BJ (cell line): ENCODE measurements at regions not wholly inside any gene's neighbourhood (a gene's known extent, or its start where the extent isn't known, plus 50 kb on each side); places are given as distances from the start of the nearest gene placed in this dataset.

ENCODE experiments used
- CTCF ChIA-PET: fragments of 350-600 bp; formaldehyde crosslinking; extraction: SDS; loops from one replicate; lab custom pipeline; 2021; ENCODE audit warnings: antibody characterized with exemption, inconsistent platforms; lab: Yijun Ruan, JAX
- POLR2A ChIA-PET: fragments of 300-600 bp; sonication (Branson Sonifier 250); formaldehyde crosslinking; extraction: SDS; loops from one replicate; lab custom pipeline; 2021; ENCODE audit warnings: antibody characterized with exemption; lab: Charles Lee
- DNase-seq: peaks from one replicate; pipeline ENCODE4 v3.0.0-alpha.2; 2011; ENCODE audit warnings: low read depth
- H3K27me3 ChIP-seq: 2 replicates; pipeline ENCODE4 v1.6.0; 2011; ENCODE audit warnings: low read length; ENCODE audit not compliant: control insufficient read depth, insufficient read depth
- H3K36me3 ChIP-seq: 2 replicates; pipeline ENCODE4 v1.5.1; 2011; ENCODE audit warnings: low read length; ENCODE audit not compliant: control insufficient read depth, insufficient read depth
- H3K4me3 ChIP-seq: 2 replicates; pipeline ENCODE4 v1.5.1; 2011; ENCODE audit warnings: low read depth, mild to moderate bottlenecking, control low read depth, low read length
- CTCF ChIP-seq: IDR thresholded peaks from 2 replicates; pipeline ENCODE4 v1.5.1; 2011; ENCODE audit warnings: low read depth, mild to moderate bottlenecking, control low read depth, inconsistent platforms, low read length, moderate library complexity; ENCODE audit not compliant: insufficient read depth

GRCh38 chr2:175579646-175580045, 398.1 kb upstream of the ATP5MC3 start:
- CTCF ChIA-PET = interaction anchor here (0.8 kb wide), 1 partner anchor 23 kb away, joined by 3 read pairs; no protein-coding TSS in a partner anchor
- H3K4me3 ChIP-seq = no peak overlapping the region
- H3K36me3 ChIP-seq = no peaks in the 10 kb centered on the region
- H3K27me3 ChIP-seq = no peaks in the 10 kb centered on the region
- DNase-seq = no peak
- POLR2A ChIA-PET = no interaction called here
- TF ChIP-seq CTCF = no peak

- POLR2A ChIA-PET = no interaction called here
- CTCF ChIA-PET = no interaction called here
- Histone ChIP-seq H3K4me3 (no peak overlapping the region), H3K36me3 (no peaks in the 10 kb centered on the region), H3K27me3 (no peaks in the 10 kb centered on the region)
- DNase-seq = no peak
- TF ChIP-seq CTCF = no peak
Measured at GRCh38 chr2:175577368-175577970, 396.0 kb upstream of the ATP5MC3 start.

GRCh38 chr2:175576875-175577274, 395.4 kb upstream of the ATP5MC3 start:
- no peak for TF ChIP-seq CTCF
- no peaks in the 10 kb centered on the region for H3K27me3 ChIP-seq
- POLR2A ChIA-PET = no interaction called here
- no peak for DNase-seq
- no peak overlapping the region for H3K4me3 ChIP-seq
- CTCF ChIA-PET = no interaction called here
- no peaks in the 10 kb centered on the region for H3K36me3 ChIP-seq

GRCh38 chr2:175576270-175576669, 394.8 kb upstream of the ATP5MC3 start:
- ChIA-PET POLR2A (no interaction called here), CTCF (interaction anchor here (1.1 kb wide), 1 partner anchor 24 kb away, joined by 4 read pairs; no protein-coding TSS in a partner anchor)
- TF ChIP-seq CTCF = no peak
- DNase-seq = no peak
- no peaks in the 10 kb centered on the region for H3K36me3 ChIP-seq
- no peak overlapping the region for H3K4me3 ChIP-seq
- H3K27me3 ChIP-seq = no peaks in the 10 kb centered on the region

GRCh38 chr2:175575346-175576258, 394.1 kb upstream of the ATP5MC3 start:
- POLR2A ChIA-PET = no interaction called here

More at GRCh38 chr2:175575346-175576258, 394.1 kb upstream of the ATP5MC3 start:
- Histone ChIP-seq H3K4me3 (no peak overlapping the region), H3K36me3 (no peaks in the 10 kb centered on the region), H3K27me3 (no peaks in the 10 kb centered on the region)
- TF ChIP-seq CTCF = no peak
- no peak for DNase-seq
- CTCF ChIA-PET = interaction anchor here (0.6 to 1.1 kb wide), 2 partner anchors 24 to 763 kb away, joined by 3 to 4 read pairs; no protein-coding TSS in a partner anchor
